ENCODE measurements at regions not wholly inside any gene's neighbourhood (a gene's known extent, or its start where the extent isn't known, plus 50 kb on each side); places are given as distances from the start of the nearest gene placed in this dataset.
"Not testable (repeated sequence)": the region's sequence is repeated elsewhere in the genome, so short reads cannot be mapped to it uniquely, and the experiment has no call there.

DNA sequence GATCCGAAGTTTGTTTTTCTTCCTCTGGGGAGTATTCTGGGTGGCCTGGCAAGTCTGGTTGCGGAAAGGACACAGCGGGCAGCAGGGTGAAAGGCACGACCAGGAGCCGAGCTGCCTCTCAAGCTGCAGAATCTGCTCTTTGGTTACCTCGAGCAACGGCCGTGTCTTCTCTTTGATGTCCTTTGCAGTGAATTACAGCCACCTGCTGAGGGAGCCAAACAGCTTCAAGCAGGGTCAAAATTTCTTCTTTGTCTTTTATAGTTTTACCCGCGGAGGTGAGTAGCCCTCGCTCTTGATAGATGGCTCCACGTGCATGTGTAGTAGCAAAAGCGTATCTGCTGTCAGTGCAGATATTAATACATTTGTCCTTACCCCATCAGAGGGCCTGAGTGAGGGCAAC, 177.3 kb upstream of the MBL2 start:
- no peak for DNase-seq (ENCODE audit: low spot score)
- no peak overlapping the region for H3K4me3 ChIP-seq
- H3K27ac ChIP-seq: no peak overlapping the region
- TF ChIP-seq, protein P1, sequence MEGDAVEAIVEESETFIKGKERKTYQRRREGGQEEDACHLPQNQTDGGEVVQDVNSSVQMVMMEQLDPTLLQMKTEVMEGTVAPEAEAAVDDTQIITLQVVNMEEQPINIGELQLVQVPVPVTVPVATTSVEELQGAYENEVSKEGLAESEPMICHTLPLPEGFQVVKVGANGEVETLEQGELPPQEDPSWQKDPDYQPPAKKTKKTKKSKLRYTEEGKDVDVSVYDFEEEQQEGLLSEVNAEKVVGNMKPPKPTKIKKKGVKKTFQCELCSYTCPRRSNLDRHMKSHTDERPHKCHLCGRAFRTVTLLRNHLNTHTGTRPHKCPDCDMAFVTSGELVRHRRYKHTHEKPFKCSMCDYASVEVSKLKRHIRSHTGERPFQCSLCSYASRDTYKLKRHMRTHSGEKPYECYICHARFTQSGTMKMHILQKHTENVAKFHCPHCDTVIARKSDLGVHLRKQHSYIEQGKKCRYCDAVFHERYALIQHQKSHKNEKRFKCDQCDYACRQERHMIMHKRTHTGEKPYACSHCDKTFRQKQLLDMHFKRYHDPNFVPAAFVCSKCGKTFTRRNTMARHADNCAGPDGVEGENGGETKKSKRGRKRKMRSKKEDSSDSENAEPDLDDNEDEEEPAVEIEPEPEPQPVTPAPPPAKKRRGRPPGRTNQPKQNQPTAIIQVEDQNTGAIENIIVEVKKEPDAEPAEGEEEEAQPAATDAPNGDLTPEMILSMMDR (IDR thresholded peaks at IDR 0.05): no peak

DNA sequence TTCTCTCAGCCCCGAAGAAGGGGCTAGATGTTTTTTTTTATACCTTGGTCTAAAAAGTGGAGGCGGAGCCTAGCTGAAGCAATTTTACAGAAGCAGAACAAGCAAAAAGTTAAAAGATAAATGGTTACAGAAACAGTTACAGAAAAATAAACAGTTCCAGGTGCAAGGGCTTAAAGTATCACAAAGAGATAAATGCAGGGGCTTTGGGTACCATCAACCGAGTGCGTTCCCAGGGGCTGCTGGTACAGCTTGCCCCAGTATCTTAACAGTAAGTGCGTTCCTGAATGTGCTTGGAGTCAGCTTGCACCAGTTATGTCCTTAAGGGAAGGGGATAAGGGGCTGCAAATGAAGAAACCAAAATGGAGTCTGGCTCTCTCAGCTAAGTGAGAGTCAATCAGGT, 173.9 kb upstream of the MBL2 start:
- no peak overlapping the region for H3K4me3 ChIP-seq
- H3K27ac ChIP-seq: no peak overlapping the region
- TF ChIP-seq, protein P1 (IDR thresholded peaks at IDR 0.05): no peak
- DNase-seq (ENCODE audit: low spot score): no peak

DNA sequence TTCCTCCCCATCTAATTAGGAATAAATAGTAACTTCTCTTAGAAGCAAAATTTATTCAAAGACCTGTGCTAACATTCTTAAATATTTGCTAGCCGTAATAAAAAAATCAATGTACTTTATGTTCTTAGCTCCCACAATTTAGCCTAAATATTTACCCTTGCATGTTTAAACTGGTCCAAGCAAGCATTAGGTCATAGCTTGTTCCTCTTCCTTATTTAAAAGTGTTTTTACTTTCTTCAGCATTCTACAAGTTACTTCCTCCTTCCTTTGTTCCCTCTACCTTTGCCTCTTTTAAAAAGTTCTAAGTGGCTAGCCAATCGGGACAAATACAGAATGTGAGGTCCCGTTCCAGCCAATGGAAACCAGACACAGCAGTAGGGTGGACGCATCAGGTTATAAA, 172.9 kb upstream of the MBL2 start:
- H3K27ac ChIP-seq; DNase-seq (ENCODE audit: low spot score); H3K4me3 ChIP-seq: not testable (repeated sequence)

DNA sequence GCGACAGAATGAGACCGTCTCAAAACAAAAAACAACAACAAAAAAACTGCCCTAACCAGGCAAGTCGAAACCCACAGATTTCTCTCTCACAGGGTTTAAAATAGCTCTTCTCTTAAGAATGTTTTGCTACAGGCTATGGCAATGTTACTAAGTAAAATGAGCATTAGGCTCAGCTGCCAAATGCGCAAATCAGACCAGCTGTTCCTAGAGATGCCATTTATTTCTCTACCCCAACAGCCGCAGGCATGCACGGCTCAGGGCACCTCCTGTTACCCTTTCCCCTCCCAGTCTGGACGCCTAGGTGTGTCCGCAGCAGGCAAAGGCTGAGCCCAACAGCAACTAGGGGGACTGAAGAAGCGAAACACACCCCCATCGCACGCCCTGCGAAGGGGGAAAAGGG, 168.3 kb upstream of the MBL2 start:
- H3K27ac ChIP-seq: no peak overlapping the region

DNA sequence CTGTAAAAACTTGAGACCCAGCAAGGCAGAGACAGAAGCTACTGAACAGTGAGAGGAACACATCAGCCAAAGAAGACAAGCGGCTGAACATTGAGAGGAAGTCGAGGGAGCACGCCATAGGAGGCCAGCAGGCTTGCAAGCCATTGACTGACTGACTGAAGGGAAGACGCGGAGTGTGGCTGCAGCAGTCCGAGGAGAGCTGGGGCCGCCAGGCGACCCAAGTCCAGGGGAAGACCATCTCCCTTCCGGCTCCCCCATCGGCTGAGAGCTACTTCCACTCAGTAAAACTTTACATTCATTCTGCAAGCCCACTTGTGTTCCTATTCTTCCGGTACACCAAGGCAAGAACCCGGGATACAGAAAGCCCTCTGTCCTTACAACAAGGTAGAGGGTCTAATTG, 167.3 kb upstream of the MBL2 start:
- TF ChIP-seq, protein P1 (IDR thresholded peaks at IDR 0.05): no peak
- H3K4me3 ChIP-seq: no peak overlapping the region
- DNase-seq (ENCODE audit: low spot score): no peak
- no peak overlapping the region for H3K27ac ChIP-seq

More for the DNA sequence above, 168.3 kb upstream of the MBL2 start:
- TF ChIP-seq, protein P1 (IDR thresholded peaks at IDR 0.05): no peak
- no peak for DNase-seq (ENCODE audit: low spot score)
- H3K4me3 ChIP-seq: no peak overlapping the region

GRCh38 chr10:52933748-52934147, 161.2 kb upstream of the MBL2 start:
- Histone ChIP-seq H3K4me3 (no peak overlapping the region), H3K27ac (no peak overlapping the region)
- TF ChIP-seq, protein P1 (IDR thresholded peaks at IDR 0.05): no peak
- DNase-seq (ENCODE audit: low spot score): no peak

GRCh38 chr10:52927678-52928077, 155.1 kb upstream of the MBL2 start:
- TF ChIP-seq, protein P1 (IDR thresholded peaks at IDR 0.05): no peak
- DNase-seq (ENCODE audit: low spot score): no peak
- no peak overlapping the region for H3K4me3 ChIP-seq
- H3K27ac ChIP-seq: no peak overlapping the region

DNA sequence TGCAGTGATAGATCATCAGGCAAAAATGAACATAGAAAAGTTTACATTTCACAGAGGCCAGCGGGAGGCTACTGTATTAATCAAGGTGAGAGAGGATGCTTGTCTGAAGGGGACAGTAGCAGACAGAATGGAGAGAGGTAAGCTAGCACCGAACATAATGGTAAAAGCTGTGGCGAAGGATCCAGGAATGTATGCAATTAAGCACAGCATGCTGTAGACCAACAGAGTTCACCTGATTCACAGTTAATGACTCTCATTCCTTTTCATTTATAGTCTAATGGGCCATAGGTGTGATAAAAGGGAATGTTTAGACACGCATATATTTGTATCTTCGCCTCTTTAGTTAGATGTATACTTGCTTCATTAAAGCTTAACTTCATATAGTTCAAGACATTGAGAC, 150.9 kb upstream of the MBL2 start:
- TF ChIP-seq, protein P1 (IDR thresholded peaks at IDR 0.05): no peak
- Histone ChIP-seq H3K4me3 (no peak overlapping the region), H3K27ac (no peak overlapping the region)
- DNase-seq (ENCODE audit: low spot score): no peak

All from coronary artery (tissue), 2 donors.